ENCODE measurements at regions not wholly inside any gene's neighbourhood (a gene's known extent, or its start where the extent isn't known, plus 50 kb on each side); places are given as distances from the start of the nearest gene placed in this dataset.

GRCh38 chr2:37869771-37870170, 55.3 kb upstream of the RMDN2 start:
- H4K20me1 ChIP-seq (ENCODE audit: control insufficient read depth, extremely low read depth, insufficient read depth, low read length): no peaks in the 10 kb centered on the region
- no peak overlapping the region for H3K9ac ChIP-seq (ENCODE audit: insufficient read depth, low read length)
- H3K27me3 ChIP-seq (ENCODE audit: control insufficient read depth, insufficient read depth, low read length): no peaks in the 10 kb centered on the region
- peak; percentile 24 to 92 for DNase-seq (ENCODE audit: low read depth in 2 of 2)
- H3K79me2 ChIP-seq (ENCODE audit: control insufficient read depth, insufficient read depth, low read length): no peaks in the 10 kb centered on the region
- H3K36me3 ChIP-seq (ENCODE audit: control insufficient read depth, insufficient read depth, low read length): no peaks in the 10 kb centered on the region
- TF ChIP-seq EZH2 (IDR thresholded peaks at IDR 0.05; ENCODE audit: low read length, missing control alignments): no peak
- TF ChIP-seq, protein P1, sequence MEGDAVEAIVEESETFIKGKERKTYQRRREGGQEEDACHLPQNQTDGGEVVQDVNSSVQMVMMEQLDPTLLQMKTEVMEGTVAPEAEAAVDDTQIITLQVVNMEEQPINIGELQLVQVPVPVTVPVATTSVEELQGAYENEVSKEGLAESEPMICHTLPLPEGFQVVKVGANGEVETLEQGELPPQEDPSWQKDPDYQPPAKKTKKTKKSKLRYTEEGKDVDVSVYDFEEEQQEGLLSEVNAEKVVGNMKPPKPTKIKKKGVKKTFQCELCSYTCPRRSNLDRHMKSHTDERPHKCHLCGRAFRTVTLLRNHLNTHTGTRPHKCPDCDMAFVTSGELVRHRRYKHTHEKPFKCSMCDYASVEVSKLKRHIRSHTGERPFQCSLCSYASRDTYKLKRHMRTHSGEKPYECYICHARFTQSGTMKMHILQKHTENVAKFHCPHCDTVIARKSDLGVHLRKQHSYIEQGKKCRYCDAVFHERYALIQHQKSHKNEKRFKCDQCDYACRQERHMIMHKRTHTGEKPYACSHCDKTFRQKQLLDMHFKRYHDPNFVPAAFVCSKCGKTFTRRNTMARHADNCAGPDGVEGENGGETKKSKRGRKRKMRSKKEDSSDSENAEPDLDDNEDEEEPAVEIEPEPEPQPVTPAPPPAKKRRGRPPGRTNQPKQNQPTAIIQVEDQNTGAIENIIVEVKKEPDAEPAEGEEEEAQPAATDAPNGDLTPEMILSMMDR (conservative IDR thresholded peaks at IDR 0.05 in 1 of 2, IDR thresholded peaks at IDR 0.05 in 1 of 2; ENCODE audit: low read depth in 1 of 2, low read length in 2 of 2): no peak
- H3K4me1 ChIP-seq (ENCODE audit: control insufficient read depth, extremely low read depth, insufficient read depth, low read length): peaks cover 12% of the 10 kb centered on the region
- H3K4me2 ChIP-seq (ENCODE audit: extremely low read depth, insufficient read depth, low read length): no peak overlapping the region
- H3K27ac ChIP-seq (ENCODE audit: insufficient read depth, low read length): no peak overlapping the region
- H2AFZ ChIP-seq (ENCODE audit: low read length): no peak overlapping the region
- no peak overlapping the region for H3K4me3 ChIP-seq (replicated peaks in 1 of 4; ENCODE audit: control extremely low read depth in 1 of 4, insufficient read depth in 1 of 4, low read depth in 3 of 4, low read length in 4 of 4)
- no peaks in the 10 kb centered on the region for H3K9me3 ChIP-seq (ENCODE audit: control insufficient read depth, insufficient read depth, low read depth, low read length)

DNA sequence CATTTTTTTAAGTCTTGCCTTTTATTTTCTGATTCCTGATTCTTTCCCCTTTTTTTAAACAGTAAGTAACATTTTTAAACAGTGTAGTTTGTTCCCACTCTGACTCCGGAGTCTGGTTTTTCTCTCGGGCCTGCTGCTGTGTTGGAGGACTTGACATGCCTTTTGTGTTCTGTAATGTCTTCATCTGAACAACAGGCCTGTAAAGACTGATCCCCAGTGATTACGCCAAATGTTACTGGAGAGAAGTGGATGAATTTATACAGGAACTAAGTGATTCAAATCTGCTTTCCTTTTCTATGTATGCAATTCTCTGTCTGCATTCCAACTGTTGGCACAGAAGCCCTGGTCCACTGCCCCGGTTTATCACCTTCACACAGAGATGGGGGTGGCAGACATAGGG, 54.3 kb upstream of the RMDN2 start:
- peak in 1 of 2 donors; percentile 68 for DNase-seq (ENCODE audit: low read depth in 2 of 2)
- no peaks in the 10 kb centered on the region for H4K20me1 ChIP-seq (ENCODE audit: control insufficient read depth, extremely low read depth, insufficient read depth, low read length)
- peaks cover 12% of the 10 kb centered on the region for H3K4me1 ChIP-seq (ENCODE audit: control insufficient read depth, extremely low read depth, insufficient read depth, low read length)
- no peak overlapping the region for H3K27ac ChIP-seq (ENCODE audit: insufficient read depth, low read length)
- H3K79me2 ChIP-seq (ENCODE audit: control insufficient read depth, insufficient read depth, low read length): no peaks in the 10 kb centered on the region
- no peak overlapping the region for H3K9ac ChIP-seq (ENCODE audit: insufficient read depth, low read length)
- no peaks in the 10 kb centered on the region for H3K27me3 ChIP-seq (ENCODE audit: control insufficient read depth, insufficient read depth, low read length)
- H3K36me3 ChIP-seq (ENCODE audit: control insufficient read depth, insufficient read depth, low read length): no peaks in the 10 kb centered on the region
- no peak overlapping the region for H3K4me2 ChIP-seq (ENCODE audit: extremely low read depth, insufficient read depth, low read length)
- no peak for TF ChIP-seq EZH2 (IDR thresholded peaks at IDR 0.05; ENCODE audit: low read length, missing control alignments)
- TF ChIP-seq, protein P1 (conservative IDR thresholded peaks at IDR 0.05 in 1 of 2, IDR thresholded peaks at IDR 0.05 in 1 of 2; ENCODE audit: low read depth in 1 of 2, low read length in 2 of 2): no peak
- no peak overlapping the region for H3K4me3 ChIP-seq (replicated peaks in 1 of 4; ENCODE audit: control extremely low read depth in 1 of 4, insufficient read depth in 1 of 4, low read depth in 3 of 4, low read length in 4 of 4)
- no peak overlapping the region for H2AFZ ChIP-seq (ENCODE audit: low read length)
- H3K9me3 ChIP-seq (ENCODE audit: control insufficient read depth, insufficient read depth, low read depth, low read length): no peaks in the 10 kb centered on the region

- Histone ChIP-seq H3K36me3 (ENCODE audit: control insufficient read depth, insufficient read depth, low read length) (no peaks in the 10 kb centered on the region), H3K9ac (ENCODE audit: insufficient read depth, low read length) (no peak overlapping the region), H4K20me1 (ENCODE audit: control insufficient read depth, extremely low read depth, insufficient read depth, low read length) (no peaks in the 10 kb centered on the region), H3K4me3 (replicated peaks in 1 of 4; ENCODE audit: control extremely low read depth in 1 of 4, insufficient read depth in 1 of 4, low read depth in 3 of 4, low read length in 4 of 4) (no peak overlapping the region), H2AFZ (ENCODE audit: low read length) (no peak overlapping the region), H3K9me3 (ENCODE audit: control insufficient read depth, insufficient read depth, low read depth, low read length) (no peaks in the 10 kb centered on the region), H3K27me3 (ENCODE audit: control insufficient read depth, insufficient read depth, low read length) (no peaks in the 10 kb centered on the region), H3K27ac (ENCODE audit: insufficient read depth, low read length) (peak overlapping the region; percentile 60), H3K4me2 (ENCODE audit: extremely low read depth, insufficient read depth, low read length) (peak overlapping the region; percentile 65), H3K4me1 (ENCODE audit: control insufficient read depth, extremely low read depth, insufficient read depth, low read length) (peaks cover 12% of the 10 kb centered on the region), H3K79me2 (ENCODE audit: control insufficient read depth, insufficient read depth, low read length) (no peaks in the 10 kb centered on the region)
- peak; percentile 59 to 92 for DNase-seq (ENCODE audit: low read depth in 2 of 2)
- TF ChIP-seq, protein P1 (conservative IDR thresholded peaks at IDR 0.05 in 1 of 2, IDR thresholded peaks at IDR 0.05 in 1 of 2; ENCODE audit: low read depth in 1 of 2, low read length in 2 of 2): no peak
- no peak for TF ChIP-seq EZH2 (IDR thresholded peaks at IDR 0.05; ENCODE audit: low read length, missing control alignments)
Measured at GRCh38 chr2:37871456-37872191, 53.5 kb upstream of the RMDN2 start.
